IMR-90 (cell line): ENCODE measurements at regions not wholly inside any gene's neighbourhood (a gene's known extent, or its start where the extent isn't known, plus 50 kb on each side); places are given as distances from the start of the nearest gene placed in this dataset.

Experiments
- ATAC-seq: fragments of 200-7000 bp; cut with Tn5 transposase; 2 replicates; pipeline ENCODE4 v1.9.1; 2020; ENCODE audit warnings: low read depth, mild to moderate bottlenecking, moderate library complexity
- BruUV-seq: library from RNA; stranded (reverse); fragments of 400-500 nt; replicated peaks from 2 replicates; lab custom pipeline; 2021; lab: Mats Ljungman, UMichigan
- CTCF ChIA-PET: fragments of 300-600 bp; formaldehyde crosslinking; extraction: SDS; loops from one replicate; lab custom pipeline; 2021; ENCODE audit warnings: antibody characterized with exemption; lab: Yijun Ruan, JAX
- POLR2A ChIA-PET: fragments of 300-600 bp; sonication (Branson Sonifier 250); formaldehyde crosslinking; loops from one replicate; lab custom pipeline; 2022; ENCODE audit warnings: antibody characterized with exemption; ENCODE audit not compliant: unreplicated experiment; lab: Charles Lee
- DNase-seq: peaks from one replicate; pipeline ENCODE4 v3.0.0; 2013
- H2AFZ ChIP-seq: replicated peaks from 2 replicates; pipeline ENCODE3; 2013; ENCODE audit warnings: low read length, mild to moderate bottlenecking; ENCODE audit not compliant: poor library complexity
- H2AK5ac ChIP-seq: 2 replicates; pipeline ENCODE4 v1.6.1; 2013; ENCODE audit warnings: low read depth, low read length, inconsistent platforms
- H2AK9ac ChIP-seq: replicated peaks from 2 replicates; pipeline ENCODE3; 2013; ENCODE audit warnings: mild to moderate bottlenecking, low read depth, low read length, moderate library complexity; ENCODE audit not compliant: poor library complexity
- H2BK120ac ChIP-seq: 2 replicates; pipeline ENCODE4 v1.6.1; 2013; ENCODE audit warnings: low read depth, low read length, inconsistent platforms
- H2BK15ac ChIP-seq: 3 replicates; pipeline ENCODE4 v1.6.1; 2013; ENCODE audit warnings: low read depth, low read length, inconsistent platforms
- H2BK20ac ChIP-seq: 2 replicates; pipeline ENCODE4 v1.6.1; 2013; ENCODE audit warnings: low read depth, mild to moderate bottlenecking, inconsistent platforms, low read length, moderate library complexity
- H2BK5ac ChIP-seq: 2 replicates; pipeline ENCODE4 v1.6.1; 2013; ENCODE audit warnings: mild to moderate bottlenecking, low read depth, low read length, inconsistent platforms; ENCODE audit not compliant: poor library complexity, severe bottlenecking
- H3K14ac ChIP-seq: replicated peaks from 2 replicates; pipeline ENCODE4 v1.6.1; 2013; ENCODE audit warnings: low read depth, low read length, inconsistent platforms
- H3K18ac ChIP-seq: 2 replicates; pipeline ENCODE4 v1.6.1; 2013; ENCODE audit warnings: low read depth, low read length, control low read depth
- H3K23ac ChIP-seq: 2 replicates; pipeline ENCODE4 v1.6.1; 2013; ENCODE audit warnings: low read depth, low read length, inconsistent platforms
- H3K27ac ChIP-seq: 2 replicates; pipeline ENCODE4 v1.5.1; 2013; ENCODE audit warnings: mild to moderate bottlenecking, control low read depth, low read length; ENCODE audit not compliant: insufficient read depth
- H3K27me3 ChIP-seq: 2 replicates; pipeline ENCODE4 v1.6.1; 2013; ENCODE audit warnings: low read length; ENCODE audit not compliant: control insufficient read depth, insufficient read depth
- H3K36me3 ChIP-seq: 2 replicates; pipeline ENCODE4 v1.6.1; 2013; ENCODE audit warnings: low read length, mixed read lengths; ENCODE audit not compliant: control insufficient read depth, insufficient read depth
- H3K4ac ChIP-seq: 2 replicates; pipeline ENCODE4 v1.6.1; 2013; ENCODE audit warnings: low read depth, low read length, inconsistent platforms
- H3K4me1 ChIP-seq: 2 replicates; pipeline ENCODE4 v1.6.1; 2013; ENCODE audit warnings: low read length, mixed read lengths; ENCODE audit not compliant: control insufficient read depth, insufficient read depth
- H3K4me2 ChIP-seq: 2 replicates; pipeline ENCODE4 v1.6.1; 2013; ENCODE audit warnings: low read depth, mild to moderate bottlenecking, control low read depth, low read length, moderate library complexity
- H3K4me3 ChIP-seq: 2 replicates; pipeline ENCODE4 v1.5.1; 2013; ENCODE audit warnings: low read depth, mild to moderate bottlenecking, control low read depth, low read length, moderate library complexity; ENCODE audit not compliant: insufficient read depth
- H3K56ac ChIP-seq: 2 replicates; pipeline ENCODE4 v1.6.1; 2013; ENCODE audit warnings: low read length, inconsistent platforms; ENCODE audit not compliant: insufficient read depth; ENCODE audit errors: extremely low read depth
- H3K79me1 ChIP-seq, 2 experiments: 2 replicates each; pipeline ENCODE4 v1.6.1; 2013; ENCODE audit warnings: low read length in 2 of 2, inconsistent platforms in 1 of 2, low read depth in 1 of 2
- H3K9ac ChIP-seq: 2 replicates; pipeline ENCODE4 v1.6.1; 2013; ENCODE audit warnings: low read depth, low read length, control low read depth
- H3K9me1 ChIP-seq: 2 replicates; pipeline ENCODE4 v1.6.1; 2013; ENCODE audit warnings: low read length, inconsistent platforms; ENCODE audit not compliant: insufficient read depth
- H3K9me3 ChIP-seq: 2 replicates; pipeline ENCODE4 v1.6.1; 2013; ENCODE audit warnings: low read length; ENCODE audit not compliant: control insufficient read depth, insufficient read depth
- H4K20me1 ChIP-seq: 2 replicates; pipeline ENCODE4 v1.6.1; 2013; ENCODE audit warnings: low read length, inconsistent platforms; ENCODE audit not compliant: insufficient read depth
- H4K5ac ChIP-seq: 2 replicates; pipeline ENCODE4 v1.6.1; 2013; ENCODE audit warnings: mild to moderate bottlenecking, low read depth, low read length, control low read depth
- H4K8ac ChIP-seq, 2 experiments: 2 replicates each; pipeline ENCODE4 v1.6.1; 2013; ENCODE audit warnings: low read depth in 2 of 2, low read length in 2 of 2, control low read depth in 1 of 2, inconsistent platforms in 1 of 2
- H4K91ac ChIP-seq: 2 replicates; pipeline ENCODE4 v1.6.1; 2013; ENCODE audit warnings: low read depth, low read length, inconsistent platforms; ENCODE audit not compliant: insufficient read depth
- BHLHE40 ChIP-seq: fragments of 150-350 bp; IDR thresholded peaks from 2 replicates; pipeline ENCODE4 v1.6.1; 2016; ENCODE audit warnings: mild to moderate bottlenecking, low read depth, low read length
- FOS ChIP-seq: fragments of 150-350 bp; IDR thresholded peaks from 2 replicates; pipeline ENCODE4 v1.6.1; 2016; ENCODE audit warnings: low read depth, low read length
- MAFK ChIP-seq: IDR thresholded peaks from 2 replicates; pipeline ENCODE4 v1.6.1; 2012; ENCODE audit warnings: low read depth, low read length, improper control_type of control experiment
- NFE2L2 ChIP-seq: fragments of 150-350 bp; IDR thresholded peaks from 2 replicates; pipeline ENCODE4 v1.6.1; 2016; ENCODE audit warnings: low read depth, mild to moderate bottlenecking, low read length
- POLR2A ChIP-seq: IDR thresholded peaks from 2 replicates; pipeline ENCODE4 v1.6.1; 2012; ENCODE audit warnings: mild to moderate bottlenecking, low read depth, low read length
- RCOR1 ChIP-seq: IDR thresholded peaks from 2 replicates; pipeline ENCODE4 v1.6.1; 2012; ENCODE audit warnings: mild to moderate bottlenecking, low read length, improper control_type of control experiment; ENCODE audit not compliant: insufficient replicate concordance
- RFX5 ChIP-seq: IDR thresholded peaks from 2 replicates; pipeline ENCODE4 v1.8.0; 2012; ENCODE audit warnings: low read depth, mild to moderate bottlenecking, low read length, moderate library complexity
- SMC3 ChIP-seq: fragments of 150-350 bp; IDR thresholded peaks from 2 replicates; pipeline ENCODE4 v1.6.1; 2016; ENCODE audit warnings: low read depth, mild to moderate bottlenecking, antibody characterized with exemption, low read length, moderate library complexity
- WGBS, 2 experiments: methylation state at CpG; one replicate each; pipeline versions ENCODE4 v1.1.5 to v1.1.7; 2013; ENCODE audit warnings: missing lambda C conversion rate in 2 of 2; ENCODE audit not compliant: insufficient read length in 1 of 2; ENCODE audit errors: extremely low coverage in 2 of 2; 5-methylcytosine and 5-hydroxymethylcytosine counted together
- dilution Hi-C: fragments of 300-500 bp; cut with HindIII; formaldehyde crosslinking; loops from one replicate; pipeline ENCODE4 v1.14.3; 2018; ENCODE audit warnings: low sequenced_read_pairs; ENCODE audit not compliant: unreplicated experiment
- in situ Hi-C: fragments of 300-500 bp; cut with MboI; formaldehyde crosslinking; loops from 3 replicates; pipeline ENCODE4 v1.14.3; 2019; ENCODE audit warnings: low sequenced_read_pairs, inconsistent platforms, mixed read lengths
- intact Hi-C: fragments of 100-400 bp; cut with micrococcal nuclease; formaldehyde crosslinking; loops from 2 replicates; pipeline ENCODE4 v1.10.0; 2022
- TF ChIP-seq, protein P1 (sequence below): fragments of 150-350 bp; IDR thresholded peaks from 2 replicates; pipeline ENCODE4 v1.6.1; 2017; ENCODE audit warnings: mild to moderate bottlenecking, antibody characterized with exemption, low read length, low read depth
- TF ChIP-seq, protein P2 (sequence below): conservative IDR thresholded peaks from 2 replicates; pipeline ENCODE4 v1.5.1; 2012; ENCODE audit warnings: mild to moderate bottlenecking, low read depth, low read length, improper control_type of control experiment

DNA sequence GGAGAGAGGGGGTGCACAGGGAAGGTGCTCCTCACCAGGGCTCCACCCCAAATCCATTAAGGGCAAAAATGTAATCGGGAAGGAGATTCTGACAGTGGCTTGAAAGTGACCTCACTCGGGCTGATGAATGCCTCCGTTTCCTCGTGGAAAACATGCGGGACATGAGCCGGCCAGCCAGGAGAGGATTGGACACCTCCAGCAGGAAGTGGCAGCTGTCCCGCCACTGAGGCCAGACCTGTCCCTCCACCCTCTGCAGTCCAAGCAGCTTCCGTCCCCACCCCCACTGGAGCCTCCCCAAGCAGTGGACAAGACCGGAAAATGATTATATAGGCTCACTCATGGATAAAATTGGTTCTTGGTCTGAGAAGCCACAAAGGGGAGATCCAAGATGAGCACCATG, 82.1 kb upstream of the CCL1 start:
- ATAC-seq (no peak), DNase-seq (no peak)
- no peaks in the 10 kb centered on the region for H4K20me1 ChIP-seq
- no peak overlapping the region for H3K56ac ChIP-seq
- no peaks in the 10 kb centered on the region for H3K9me1 ChIP-seq
- no peak overlapping the region for H3K4me2 ChIP-seq
- no peak overlapping the region for H2AK5ac ChIP-seq
- H2AFZ ChIP-seq = no peak overlapping the region
- H3K4me1 ChIP-seq = no peaks in the 10 kb centered on the region
- no TSS peak for BruUV-seq
- H3K27ac ChIP-seq = no peak overlapping the region
- no peak overlapping the region for H4K91ac ChIP-seq
- no peak overlapping the region for H3K9ac ChIP-seq
- no peak overlapping the region for H2BK5ac ChIP-seq
- H4K5ac ChIP-seq = no peak overlapping the region
- H3K9me3 ChIP-seq = no peaks in the 10 kb centered on the region
- no peaks in the 10 kb centered on the region for H3K36me3 ChIP-seq
- H2BK20ac ChIP-seq = no peak overlapping the region
- H3K4me3 ChIP-seq = no peak overlapping the region
- no peaks in the 10 kb centered on the region for H3K79me1 ChIP-seq
- H2BK120ac ChIP-seq = no peak overlapping the region
- no peak overlapping the region for H3K23ac ChIP-seq
- H3K14ac ChIP-seq = no peak overlapping the region
- no peak overlapping the region for H3K18ac ChIP-seq
- dilution Hi-C loops = no loop called here
- H2AK9ac ChIP-seq = no peak overlapping the region
- H4K8ac ChIP-seq = no peak overlapping the region
- ChIA-PET CTCF (no interaction called here), POLR2A (no interaction called here)
- peaks cover 3% of the 10 kb centered on the region for H3K27me3 ChIP-seq
- no peak for TF ChIP-seq BHLHE40
- TF ChIP-seq, protein P1, sequence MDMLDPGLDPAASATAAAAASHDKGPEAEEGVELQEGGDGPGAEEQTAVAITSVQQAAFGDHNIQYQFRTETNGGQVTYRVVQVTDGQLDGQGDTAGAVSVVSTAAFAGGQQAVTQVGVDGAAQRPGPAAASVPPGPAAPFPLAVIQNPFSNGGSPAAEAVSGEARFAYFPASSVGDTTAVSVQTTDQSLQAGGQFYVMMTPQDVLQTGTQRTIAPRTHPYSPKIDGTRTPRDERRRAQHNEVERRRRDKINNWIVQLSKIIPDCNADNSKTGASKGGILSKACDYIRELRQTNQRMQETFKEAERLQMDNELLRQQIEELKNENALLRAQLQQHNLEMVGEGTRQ = no peak
- TF ChIP-seq NFE2L2 = no peak
- no peak for TF ChIP-seq FOS
- TF ChIP-seq RFX5 = no peak
- TF ChIP-seq SMC3 = no peak
- TF ChIP-seq RCOR1 = no peak
- TF ChIP-seq MAFK = no peak
- TF ChIP-seq POLR2A = no peak
- TF ChIP-seq, protein P2, sequence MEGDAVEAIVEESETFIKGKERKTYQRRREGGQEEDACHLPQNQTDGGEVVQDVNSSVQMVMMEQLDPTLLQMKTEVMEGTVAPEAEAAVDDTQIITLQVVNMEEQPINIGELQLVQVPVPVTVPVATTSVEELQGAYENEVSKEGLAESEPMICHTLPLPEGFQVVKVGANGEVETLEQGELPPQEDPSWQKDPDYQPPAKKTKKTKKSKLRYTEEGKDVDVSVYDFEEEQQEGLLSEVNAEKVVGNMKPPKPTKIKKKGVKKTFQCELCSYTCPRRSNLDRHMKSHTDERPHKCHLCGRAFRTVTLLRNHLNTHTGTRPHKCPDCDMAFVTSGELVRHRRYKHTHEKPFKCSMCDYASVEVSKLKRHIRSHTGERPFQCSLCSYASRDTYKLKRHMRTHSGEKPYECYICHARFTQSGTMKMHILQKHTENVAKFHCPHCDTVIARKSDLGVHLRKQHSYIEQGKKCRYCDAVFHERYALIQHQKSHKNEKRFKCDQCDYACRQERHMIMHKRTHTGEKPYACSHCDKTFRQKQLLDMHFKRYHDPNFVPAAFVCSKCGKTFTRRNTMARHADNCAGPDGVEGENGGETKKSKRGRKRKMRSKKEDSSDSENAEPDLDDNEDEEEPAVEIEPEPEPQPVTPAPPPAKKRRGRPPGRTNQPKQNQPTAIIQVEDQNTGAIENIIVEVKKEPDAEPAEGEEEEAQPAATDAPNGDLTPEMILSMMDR = no peak
- H3K4ac ChIP-seq = no peak overlapping the region
- no CpG with 5 or more reads among the region's 9 CpGs for WGBS, 2 experiments
- in situ Hi-C loops = no loop called here
- intact Hi-C loops = no loop called here
- no peak overlapping the region for H2BK15ac ChIP-seq
